Lung (tissue), 11 donors: ENCODE measurements at regions not wholly inside any gene's neighbourhood (a gene's known extent, or its start where the extent isn't known, plus 50 kb on each side); places are given as distances from the start of the nearest gene placed in this dataset.
"Not testable (repeated sequence)": the region's sequence is repeated elsewhere in the genome, so short reads cannot be mapped to it uniquely, and the experiment has no call there.

Source experiments
- ATAC-seq: fragments of 200-7000 bp; cut with Tn5 transposase; one replicate; pipeline ENCODE4 v1.9.1; 2020; ENCODE audit warnings: moderate number of reproducible peaks; ENCODE audit not compliant: insufficient read depth, low FRiP score
- DNase-seq, 3 donors: peaks; one replicate each; pipeline ENCODE4 v3.0.0-alpha.2; 2013 to 2017
- H3K27ac ChIP-seq, 2 donors: one replicate each; pipeline ENCODE4 v1.5.1; 2013; ENCODE audit warnings: mild to moderate bottlenecking in 2 of 2, moderate library complexity in 2 of 2, control low read depth in 1 of 2, inconsistent platforms in 1 of 2, low read depth in 1 of 2, low read length in 1 of 2
- H3K27me3 ChIP-seq, 3 donors: one replicate each; pipeline ENCODE4 v1.5.1; 2013; ENCODE audit warnings: low read length in 2 of 3; ENCODE audit not compliant: control insufficient read depth in 3 of 3, insufficient read depth in 3 of 3
- H3K36me3 ChIP-seq, 4 donors: one replicate each; pipeline ENCODE4 v1.5.1; 2013; ENCODE audit warnings: low read length in 4 of 4, mild to moderate bottlenecking in 1 of 4, moderate library complexity in 1 of 4; ENCODE audit not compliant: control insufficient read depth in 4 of 4, insufficient read depth in 4 of 4
- H3K4me1 ChIP-seq, 5 donors: one replicate each; pipeline ENCODE4 v1.5.1; 2013; ENCODE audit warnings: low read length in 5 of 5, mild to moderate bottlenecking in 2 of 5, moderate library complexity in 1 of 5; ENCODE audit not compliant: control insufficient read depth in 5 of 5, insufficient read depth in 5 of 5
- H3K4me3 ChIP-seq: one replicate; pipeline ENCODE4 v1.5.1; 2013; ENCODE audit warnings: mild to moderate bottlenecking, control low read depth, moderate library complexity
- H3K9ac ChIP-seq, 2 donors: one replicate each; pipeline ENCODE4 v1.5.1; 2013; ENCODE audit warnings: low read length in 2 of 2, control low read depth in 1 of 2; ENCODE audit not compliant: insufficient read depth in 1 of 2
- H3K9me3 ChIP-seq, 4 donors: one replicate each; pipeline ENCODE4 v1.5.1; 2013; ENCODE audit warnings: low read length in 3 of 4, mild to moderate bottlenecking in 1 of 4, moderate library complexity in 1 of 4; ENCODE audit not compliant: control insufficient read depth in 4 of 4, insufficient read depth in 3 of 4
- CTCF ChIP-seq: IDR thresholded peaks from 2 replicates; pipeline ENCODE4 v1.5.1; 2012; ENCODE audit warnings: mild to moderate bottlenecking; ENCODE audit errors: control extremely low read depth, extremely low read depth
- WGBS, 2 donors: extraction: QIAGEN DNeasy Blood & Tissue Kit; methylation state at CpG; one replicate each; pipeline ENCODE4 v1.1.7; 2013; 5-methylcytosine and 5-hydroxymethylcytosine counted together
- donor health status: control.
- donor health status: control.
- donor health status: Bipolar disorder and iron deficiency.
- donor health status: healthy.
- donor health status: DM: yes; HTN: yes; CAD: no.

DNA sequence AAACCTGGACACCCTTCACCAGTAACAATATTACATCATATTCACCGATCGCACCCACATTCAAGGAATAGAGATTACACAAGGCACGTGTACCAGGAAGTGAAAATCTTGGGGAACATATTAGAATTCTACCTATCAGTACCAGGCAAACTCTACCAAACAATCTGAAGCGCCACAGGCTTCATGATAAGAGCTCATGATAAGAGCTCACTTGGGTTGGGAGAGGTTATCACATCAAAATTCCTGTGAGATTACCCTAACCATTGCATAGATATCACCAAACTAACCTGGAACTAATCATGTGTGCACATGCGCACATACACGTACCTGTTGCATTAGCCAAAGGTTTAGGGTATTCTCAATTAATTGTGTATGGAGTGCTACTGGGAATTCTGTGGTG lies 1861.3 kb downstream of the PCDH9 start:
- no peak for ATAC-seq
- Histone ChIP-seq H3K27ac (no peak overlapping the region), H3K27me3 (no peaks in the 10 kb centered on the region), H3K9me3 (no peaks in the 10 kb centered on the region), H3K4me1 (no peaks in the 10 kb centered on the region), H3K36me3 (no peaks in the 10 kb centered on the region), H3K4me3 (no peak overlapping the region), H3K9ac (no peak overlapping the region)
- no peak for TF ChIP-seq CTCF
- no peak for DNase-seq
- WGBS, 2 donors: 87 to 88% methylated on average over 6 of the region's 6 CpGs

GRCh38 chr13:65353951-65354350 lies 1876.2 kb downstream of the PCDH9 start:
- DNase-seq (no peak), ATAC-seq (no peak)
- TF ChIP-seq CTCF: no peak
- no peak overlapping the region for H3K4me3 ChIP-seq
- H3K27me3 ChIP-seq: no peaks in the 10 kb centered on the region
- H3K4me1 ChIP-seq: no peaks in the 10 kb centered on the region
- H3K9ac ChIP-seq: no peak overlapping the region
- peaks cover 0 to 6% (median 0%) of the 10 kb centered on the region in 4 donors for H3K9me3 ChIP-seq
- H3K27ac ChIP-seq: no peak overlapping the region
- H3K36me3 ChIP-seq: no peaks in the 10 kb centered on the region
- 95 to 97% methylated on average over 2 of the region's 2 CpGs for WGBS, 2 donors

DNA sequence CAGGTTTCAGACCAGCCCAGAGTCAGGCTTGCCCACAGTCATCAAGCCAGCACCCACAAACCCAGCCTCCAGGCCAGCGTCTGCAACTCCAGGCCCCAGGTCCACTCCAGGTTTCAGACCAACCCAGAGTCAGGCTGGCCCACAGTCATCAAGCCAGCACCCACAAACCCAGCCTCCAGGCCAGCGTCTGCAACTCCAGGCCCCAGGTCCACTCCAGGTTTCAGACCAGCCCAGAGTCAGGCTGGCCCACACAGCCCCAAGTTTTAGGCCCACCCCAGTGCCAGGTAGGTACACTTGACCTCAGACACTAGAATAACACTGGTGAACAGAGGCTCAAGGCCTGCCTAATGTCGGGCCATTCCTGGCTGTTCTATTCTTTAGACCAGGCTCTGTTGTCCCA lies 1877.0 kb downstream of the PCDH9 start:
- DNase-seq, H3K36me3 ChIP-seq, H3K27ac ChIP-seq, H3K4me3 ChIP-seq, H3K4me1 ChIP-seq, H3K9ac ChIP-seq, H3K27me3 ChIP-seq, H3K9me3 ChIP-seq, ATAC-seq: not testable (repeated sequence)
- WGBS, 2 donors: 83 to 97% methylated on average over 3 of the region's 3 CpGs

DNA sequence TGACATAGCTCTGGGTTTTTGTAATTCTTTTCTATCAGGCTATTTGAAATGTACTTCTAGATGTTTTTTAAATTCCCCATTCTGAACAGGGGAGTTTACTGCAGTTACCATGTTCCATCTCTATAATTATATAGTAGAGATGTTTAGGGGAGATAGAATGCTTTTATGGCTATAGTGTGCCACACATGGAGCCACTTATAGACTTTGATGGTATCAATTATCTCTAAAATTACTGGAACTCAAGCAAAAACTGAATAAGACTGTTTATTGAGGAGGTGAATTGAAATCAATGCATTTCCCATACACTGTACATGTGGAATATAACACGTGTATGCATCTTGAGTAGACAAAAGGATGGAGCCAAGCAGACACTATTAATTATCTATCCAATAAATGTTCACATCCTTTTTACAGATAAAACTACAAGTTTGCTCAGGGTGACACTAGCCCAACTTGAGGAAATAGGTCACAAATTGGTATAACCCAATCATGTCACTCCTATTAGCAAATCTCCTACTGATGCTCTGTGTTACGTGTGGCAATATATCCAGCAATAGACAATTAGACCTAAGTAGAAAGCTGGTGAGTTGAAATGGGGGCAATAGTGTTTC lies 1882.6 kb downstream of the PCDH9 start:
- no peak for TF ChIP-seq CTCF
- Histone ChIP-seq H3K27me3 (no peaks in the 10 kb centered on the region), H3K9me3 (peaks cover 0 to 3% (median 0%) of the 10 kb centered on the region in 4 donors), H3K4me3 (no peak overlapping the region), H3K9ac (no peak overlapping the region), H3K27ac (no peak overlapping the region), H3K4me1 (no peaks in the 10 kb centered on the region), H3K36me3 (no peaks in the 10 kb centered on the region)
- DNase-seq: no peak
- no peak for ATAC-seq
- WGBS, 2 donors: 87 to 96% methylated on average over 2 of the region's 2 CpGs
